Kidney tubule cell (primary cell): ENCODE measurements at regions not wholly inside any gene's neighbourhood (a gene's known extent, or its start where the extent isn't known, plus 50 kb on each side); places are given as distances from the start of the nearest gene placed in this dataset.
"Not testable (repeated sequence)": the region's sequence is repeated elsewhere in the genome, so short reads cannot be mapped to it uniquely, and the experiment has no call there.

ENCODE experiments used
- DNase-seq: peaks from one replicate; pipeline ENCODE4 v3.0.0-alpha.2; 2018; ENCODE audit warnings: low spot score

DNA sequence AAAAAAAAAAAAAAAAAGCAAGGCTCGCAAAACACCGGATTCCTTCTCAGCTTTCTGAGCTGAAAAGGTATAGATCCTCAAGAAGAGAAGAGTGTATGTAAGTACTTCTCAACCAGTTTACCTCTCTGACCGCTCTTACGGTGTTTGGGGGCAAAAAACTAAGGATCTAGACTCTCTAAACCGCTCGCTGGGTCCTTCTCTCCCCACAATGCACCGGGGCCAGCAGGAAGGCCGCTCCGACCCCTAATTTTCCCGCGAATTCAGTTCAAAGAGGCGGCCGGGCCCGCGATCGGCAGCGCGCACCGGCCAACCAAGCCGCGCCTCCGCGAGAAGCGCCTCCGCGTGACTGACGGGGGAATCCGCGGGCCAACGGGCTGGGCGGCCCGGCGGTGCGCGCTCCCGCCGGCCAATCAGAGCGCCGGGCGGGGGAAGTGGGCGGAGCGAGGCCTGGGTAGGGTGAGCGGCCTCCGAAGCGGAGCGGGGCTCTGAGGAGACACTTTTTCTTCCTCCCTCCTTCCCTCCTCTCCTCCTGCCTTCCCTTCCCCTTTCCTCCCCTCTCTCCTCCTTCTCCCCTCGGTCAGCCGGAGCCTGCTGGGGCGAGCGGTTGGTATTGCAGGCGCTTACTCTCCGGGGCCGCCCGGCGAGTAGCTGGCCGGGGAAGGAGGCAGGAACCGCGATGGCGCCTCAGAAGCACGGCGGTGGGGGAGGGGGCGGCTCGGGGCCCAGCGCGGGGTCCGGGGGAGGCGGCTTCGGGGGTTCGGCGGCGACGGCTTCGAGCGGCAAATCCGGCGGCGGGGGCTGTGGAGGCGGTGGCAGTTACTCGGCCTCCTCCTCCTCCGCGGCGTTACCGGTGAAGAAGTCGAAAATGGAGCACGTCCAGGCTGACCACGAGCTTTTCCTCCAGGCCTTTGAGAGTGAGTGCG is 93.0 kb downstream of the CRLF3 start:
- DNase-seq: peak; percentile 67

DNA sequence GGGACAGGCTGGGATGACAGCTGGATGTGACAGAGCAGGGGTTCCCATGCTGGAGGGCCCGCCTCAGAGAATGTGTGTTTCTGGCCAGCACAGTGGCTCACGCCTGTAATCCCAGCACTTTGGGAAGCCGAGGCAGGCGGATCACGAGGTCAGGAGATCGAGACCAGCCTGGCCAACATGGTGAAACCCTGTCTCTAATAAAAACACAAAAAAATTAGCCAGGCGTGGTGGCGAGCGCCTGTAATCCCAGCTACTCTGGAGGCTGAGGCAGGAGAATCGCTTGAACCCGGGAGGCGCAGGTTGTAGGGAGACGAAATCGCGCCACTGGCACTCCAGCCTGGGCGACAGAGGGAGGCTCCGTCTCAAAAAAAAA is 93.7 kb downstream of the CRLF3 start:
- DNase-seq: not testable (repeated sequence)

DNA sequence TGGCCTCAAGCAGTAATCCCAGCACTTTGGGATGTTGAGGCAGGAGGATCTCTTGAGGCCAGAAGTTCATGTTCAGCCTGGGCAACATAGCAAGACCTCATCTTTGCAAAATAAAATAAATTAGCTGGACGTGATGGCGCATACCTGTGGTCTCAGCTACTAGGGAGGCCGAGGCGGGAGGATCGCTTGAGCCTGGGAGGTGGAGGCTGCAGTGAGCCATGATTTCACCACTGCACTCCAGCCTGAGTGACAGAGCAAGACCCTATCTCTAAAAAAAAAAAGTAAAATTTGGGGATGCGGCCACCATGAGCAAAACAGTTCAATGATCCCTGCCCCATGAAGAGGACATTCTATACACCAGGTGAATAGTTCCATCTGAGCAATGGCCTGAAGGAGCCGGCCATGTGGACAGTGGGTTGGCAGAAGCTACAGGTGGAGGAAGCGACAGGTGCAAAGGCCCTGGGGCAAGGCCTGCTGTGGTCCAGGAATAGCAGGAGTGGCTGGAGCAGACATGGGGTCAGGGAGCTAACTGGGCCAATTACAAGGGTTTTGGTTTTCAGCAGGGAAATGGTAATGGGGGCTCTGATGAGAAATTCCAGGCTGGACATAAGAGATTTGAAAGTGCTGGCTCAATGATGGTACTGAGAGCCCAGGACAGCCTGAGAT is 94.2 kb downstream of the CRLF3 start:
- DNase-seq: not testable (repeated sequence)

DNA sequence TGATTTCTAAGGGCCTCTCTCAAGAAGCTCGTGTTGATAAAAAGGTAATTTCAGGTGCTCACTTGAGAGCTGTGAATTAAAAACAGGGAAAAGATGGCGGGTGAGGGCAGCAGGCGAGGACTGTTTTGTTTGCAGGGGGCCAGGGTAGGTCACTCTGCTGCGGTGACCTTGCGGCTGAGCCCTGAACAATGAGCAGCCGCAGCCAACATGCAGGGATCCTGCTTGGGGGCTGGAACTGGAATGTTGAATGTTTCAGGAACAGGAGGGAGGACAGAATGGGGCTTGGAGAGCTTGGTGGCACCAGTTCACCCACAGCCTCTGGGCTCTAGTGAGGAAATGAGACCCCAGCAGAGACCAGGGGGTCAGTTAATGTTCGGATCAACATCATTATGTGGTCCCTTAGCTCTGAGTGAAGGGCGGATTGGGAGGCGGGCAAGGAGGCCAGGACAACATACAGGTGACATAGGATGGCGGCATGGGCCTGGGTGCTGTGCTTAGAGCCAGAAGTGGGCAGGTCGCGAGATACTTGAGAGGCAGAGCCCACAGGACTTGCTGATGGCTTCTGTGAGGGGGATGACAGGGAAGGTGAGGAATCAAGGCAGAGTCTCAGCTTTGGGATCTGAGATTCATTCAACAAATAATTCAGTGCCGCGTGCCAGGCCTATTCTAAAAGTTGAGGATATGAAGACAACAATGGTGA is 94.9 kb downstream of the CRLF3 start:
- not testable (repeated sequence) for DNase-seq

DNA sequence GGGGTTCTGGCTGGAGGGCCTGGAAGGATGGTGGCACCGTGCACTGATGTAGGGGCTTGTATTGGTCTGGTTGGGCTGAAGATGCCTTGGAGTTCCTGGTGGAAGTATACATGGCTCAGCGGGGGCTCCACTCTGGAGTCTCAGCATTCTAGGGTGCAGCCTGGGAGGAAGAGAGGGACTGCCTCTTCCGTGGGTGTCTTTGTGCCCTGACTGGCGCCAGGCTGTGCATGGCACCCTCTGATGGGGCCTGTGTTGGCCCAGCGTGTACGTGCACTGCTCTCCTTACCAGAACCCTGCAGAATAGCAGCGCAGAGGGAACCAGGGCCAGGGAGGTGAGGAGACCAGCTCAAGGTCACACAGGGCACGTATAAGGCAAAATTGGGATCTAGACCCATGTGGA is 97.0 kb downstream of the CRLF3 start:
- DNase-seq: not testable (repeated sequence)

DNA sequence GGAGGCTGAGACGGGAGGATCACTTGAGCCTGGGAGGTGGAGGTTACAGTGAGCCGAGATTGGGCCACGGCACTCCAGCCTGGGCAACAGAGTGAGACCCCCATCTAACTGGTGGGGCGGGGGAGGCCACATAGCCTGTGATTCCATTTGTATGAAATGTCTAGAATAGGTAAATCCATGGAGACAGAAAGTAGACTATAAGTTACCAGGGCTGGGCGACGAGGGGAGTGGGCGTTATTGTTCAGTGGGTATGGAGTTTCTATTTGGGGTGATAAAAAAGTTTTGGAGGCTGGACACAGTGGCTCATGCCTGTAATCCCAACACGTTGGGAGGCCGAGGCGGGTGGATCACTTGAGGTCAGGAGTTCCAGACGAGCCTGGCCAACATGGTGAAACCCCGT is 97.8 kb downstream of the CRLF3 start:
- not testable (repeated sequence) for DNase-seq

DNA sequence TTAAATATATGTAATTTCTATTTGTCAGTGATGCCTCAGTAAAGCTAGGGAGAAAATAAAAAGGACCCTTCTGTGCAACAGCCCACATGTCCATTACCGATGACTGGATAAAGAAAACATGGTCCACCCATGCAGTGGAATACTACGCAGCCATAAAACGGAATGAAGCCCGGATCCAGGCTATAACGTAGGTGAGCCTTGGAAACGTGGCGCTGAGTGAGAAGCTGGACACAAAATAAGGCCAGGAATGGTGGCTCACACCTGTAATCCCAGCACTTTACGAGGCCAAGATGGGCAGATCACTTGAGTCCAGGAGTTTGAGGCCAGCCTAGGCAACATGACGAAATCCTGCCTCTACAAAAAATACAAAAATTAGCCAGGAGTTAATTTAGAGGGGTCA is 98.2 kb downstream of the CRLF3 start:
- not testable (repeated sequence) for DNase-seq

DNA sequence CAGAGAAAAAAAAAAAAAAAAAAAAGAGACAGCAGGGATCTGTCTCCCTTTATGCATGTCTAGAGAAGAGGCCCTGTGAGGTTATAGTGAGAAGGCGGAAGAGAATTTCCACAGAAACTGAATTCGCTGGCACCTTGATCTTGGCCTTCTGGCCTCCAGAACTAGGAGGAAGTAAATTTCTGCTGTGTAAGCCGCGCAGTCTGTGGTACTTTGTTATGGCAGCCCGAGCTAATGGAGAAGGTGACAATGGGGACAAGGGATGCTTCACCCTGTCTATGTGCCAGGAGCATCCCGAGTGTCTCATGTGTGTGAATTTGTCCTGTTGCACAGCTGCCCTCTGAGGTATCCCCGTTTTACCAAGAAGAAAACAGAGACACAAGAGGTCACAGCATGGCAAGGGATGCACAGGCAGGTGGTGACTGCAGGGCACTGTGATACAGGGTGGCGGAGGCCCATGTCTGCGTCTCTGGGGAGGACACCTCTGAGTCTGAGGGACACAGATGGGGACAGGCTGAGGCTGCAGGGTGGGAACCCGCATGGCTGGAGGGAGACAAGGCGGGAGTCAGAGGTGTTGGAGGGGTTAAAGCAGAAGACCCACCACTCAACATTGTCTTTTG is 100.3 kb downstream of the CRLF3 start:
- not testable (repeated sequence) for DNase-seq

DNA sequence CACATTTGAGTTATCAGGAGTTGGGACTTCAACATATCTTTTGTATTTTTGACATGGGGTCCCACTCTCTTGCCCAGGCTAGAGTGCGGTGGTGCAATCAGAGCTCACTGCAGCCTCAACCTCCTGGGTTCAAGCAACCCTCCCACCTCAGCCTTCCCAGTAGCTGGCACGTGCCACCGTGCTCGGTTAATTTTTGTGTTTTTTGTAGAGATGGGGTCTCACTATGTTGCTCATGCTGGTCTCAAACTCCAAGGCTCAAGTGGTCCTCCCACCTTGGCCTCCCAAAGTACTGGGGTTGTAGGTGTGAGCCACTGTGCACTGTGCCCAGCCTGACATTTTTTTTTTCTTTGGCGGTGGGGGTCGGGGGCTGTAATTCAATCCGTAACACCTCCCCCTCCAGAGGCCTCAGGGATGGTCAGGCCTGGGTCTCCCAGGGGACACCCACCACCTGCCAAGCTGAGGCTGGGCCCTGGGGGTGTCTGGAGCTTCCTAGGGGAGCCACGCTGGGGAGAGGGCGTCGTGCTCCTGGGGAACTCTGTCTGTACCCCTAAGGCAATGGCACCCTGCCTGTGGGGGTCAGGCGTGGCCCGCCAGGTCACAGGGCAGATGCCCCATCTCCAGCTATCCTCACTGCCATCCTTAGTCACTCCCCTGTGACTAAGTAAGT is 102.2 kb downstream of the CRLF3 start:
- not testable (repeated sequence) for DNase-seq

DNA sequence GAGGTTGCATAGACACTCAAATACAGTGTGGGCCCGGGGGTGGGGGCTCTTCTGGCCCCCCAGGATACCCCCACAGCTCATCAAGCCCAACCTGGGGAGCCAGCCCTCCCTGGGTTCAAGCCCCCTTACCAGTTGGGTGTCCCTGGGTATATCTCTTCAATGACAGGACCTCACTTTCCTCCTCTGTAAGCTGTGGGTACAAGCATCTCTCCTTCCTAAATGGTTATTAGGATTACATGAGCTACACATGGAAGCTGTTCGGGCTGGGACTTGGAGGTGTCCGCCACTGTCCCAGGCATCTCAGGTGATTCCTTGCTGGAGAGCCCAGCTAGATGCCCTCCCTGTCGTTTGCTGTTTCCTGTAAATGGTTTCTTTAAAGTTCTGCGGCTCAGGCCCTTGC is 103.5 kb downstream of the CRLF3 start:
- DNase-seq: not testable (repeated sequence)

DNA sequence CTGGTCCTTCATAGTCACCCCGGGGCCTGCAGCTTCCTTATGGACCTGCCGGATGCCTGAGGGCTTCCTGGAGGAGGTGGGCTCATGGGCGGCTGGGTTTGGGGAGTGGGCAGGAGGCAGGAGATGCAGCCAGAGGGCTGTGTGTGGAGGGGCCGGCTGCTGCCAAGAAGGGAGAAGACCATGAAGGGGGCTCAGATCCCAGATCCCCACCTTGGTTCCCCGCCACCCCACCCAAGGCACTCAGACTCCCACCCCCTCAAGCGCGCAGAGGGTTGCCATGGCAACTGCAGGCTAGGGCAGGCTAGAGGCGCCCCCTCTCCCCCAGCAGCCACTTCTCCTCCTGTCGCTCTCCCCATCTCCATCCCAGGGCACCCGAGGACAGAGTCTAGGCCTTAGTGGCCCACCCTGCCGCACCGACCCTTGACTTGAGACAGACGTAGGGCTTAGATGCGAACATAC is 104.5 kb downstream of the CRLF3 start:
- no peak for DNase-seq

DNA sequence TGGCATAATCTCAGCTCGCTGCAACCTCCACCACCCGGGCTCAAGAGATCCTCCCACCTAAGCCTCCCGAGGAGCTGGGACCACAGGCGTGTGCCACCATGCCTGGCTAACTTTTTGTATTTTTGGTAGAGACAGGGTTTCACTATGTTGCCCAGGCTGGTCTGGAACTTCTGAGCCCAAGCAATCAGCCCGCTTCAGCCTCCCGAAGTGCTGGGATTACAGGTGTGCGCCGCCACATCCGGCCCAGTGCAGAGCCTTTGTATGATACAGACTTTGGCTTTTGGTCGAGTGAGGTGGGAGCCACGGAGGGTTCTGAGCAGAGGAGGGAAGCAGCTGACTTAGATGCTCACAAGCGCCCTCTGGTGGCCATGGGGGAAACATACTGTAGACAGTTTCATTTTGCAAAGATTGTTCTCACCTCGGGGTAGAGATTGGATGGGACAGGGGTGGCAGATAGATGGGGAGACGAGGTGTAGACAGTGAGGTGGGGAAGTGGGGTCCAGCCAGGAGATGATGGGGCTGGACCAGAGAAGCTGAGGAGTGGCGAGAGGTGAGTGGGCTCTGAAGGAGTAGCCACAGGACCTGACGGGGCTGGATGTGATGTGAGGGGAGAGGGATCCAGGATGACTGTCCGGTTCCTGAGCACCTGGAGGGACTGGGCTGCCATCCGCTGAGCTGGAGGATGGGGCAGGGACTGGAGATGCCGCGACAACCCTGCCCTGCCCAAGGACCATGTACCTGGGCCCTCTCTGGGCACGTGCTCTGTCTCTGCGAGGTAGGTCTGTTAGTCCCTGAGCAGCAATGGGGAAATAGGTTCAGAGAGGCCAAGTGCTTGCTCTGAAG is 105.1 kb downstream of the CRLF3 start:
- DNase-seq: peak; percentile 60

DNA sequence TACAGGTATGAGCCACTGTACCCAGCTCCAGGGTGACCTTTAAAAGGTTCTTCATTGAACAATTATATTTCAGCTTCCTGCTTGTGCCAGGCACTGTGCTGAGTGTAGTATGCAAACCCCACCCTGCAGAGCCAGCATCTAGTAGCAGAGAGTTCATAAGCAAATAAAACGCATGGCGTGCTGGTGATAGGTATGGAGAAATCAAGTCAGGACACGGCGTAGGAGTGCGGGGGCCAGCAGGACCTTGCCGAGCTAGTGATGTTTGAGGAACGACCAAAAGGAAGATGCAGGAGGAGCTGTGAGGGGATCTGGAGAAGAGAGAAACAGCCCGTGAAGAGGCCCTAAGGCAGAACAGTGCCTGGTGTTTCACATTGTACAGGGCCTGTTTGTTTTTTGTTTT is 105.8 kb downstream of the CRLF3 start:
- not testable (repeated sequence) for DNase-seq

DNA sequence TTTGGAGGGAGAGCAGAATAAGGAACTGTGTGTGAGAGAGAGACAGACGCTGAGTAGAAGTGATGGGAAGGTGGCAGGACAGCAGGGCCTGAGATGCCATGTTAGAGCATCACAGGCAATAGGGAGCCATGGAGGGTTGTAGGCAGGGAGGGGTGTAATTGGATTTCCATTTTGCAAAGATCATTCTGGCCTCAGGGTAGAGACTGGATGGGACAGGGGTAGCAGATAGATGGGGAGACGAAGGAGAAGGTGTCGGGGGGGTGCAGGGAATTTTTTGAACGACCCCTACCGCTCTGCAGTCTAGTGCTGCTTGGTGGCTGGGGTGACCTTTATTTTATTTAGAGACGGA is 106.4 kb downstream of the CRLF3 start:
- DNase-seq: not testable (repeated sequence)

DNA sequence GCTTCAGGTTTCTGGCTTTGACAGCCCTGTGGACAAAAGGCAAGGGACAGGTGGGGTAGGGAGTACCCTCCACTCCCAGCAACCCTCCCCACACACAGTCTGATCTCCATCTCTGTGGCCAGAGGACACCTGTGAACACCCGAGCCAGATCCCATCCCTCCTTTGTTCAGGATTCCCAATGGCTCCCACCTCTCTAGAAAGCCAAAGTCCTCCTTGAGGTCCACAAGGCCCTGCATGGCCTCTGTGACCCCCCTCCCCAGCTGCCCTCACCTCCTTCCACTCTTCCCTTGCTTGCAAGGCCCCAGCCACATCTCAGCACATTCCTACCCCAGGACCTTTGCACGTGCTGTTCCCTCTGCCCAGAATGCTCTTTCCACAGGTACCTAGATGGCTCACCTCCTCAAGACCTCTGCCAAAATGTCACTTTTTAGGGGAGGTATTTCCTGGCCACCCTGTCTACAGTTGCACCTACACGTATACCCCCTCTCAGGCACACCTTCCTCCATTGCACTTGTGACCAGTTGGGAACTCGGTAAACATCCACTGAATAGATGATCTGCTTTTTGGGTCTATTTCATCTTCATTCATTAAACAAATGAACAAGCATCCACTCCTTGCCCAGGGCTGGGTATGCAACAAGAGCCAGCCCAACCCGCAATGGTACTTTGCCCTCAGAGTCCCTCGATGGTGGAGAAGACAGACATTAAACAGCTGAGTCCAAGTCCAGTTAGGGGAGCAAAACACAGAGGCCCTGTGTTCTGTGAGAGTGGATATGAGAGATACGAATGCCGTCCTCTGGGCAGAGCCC is 107.0 kb downstream of the CRLF3 start:
- no peak for DNase-seq

DNA sequence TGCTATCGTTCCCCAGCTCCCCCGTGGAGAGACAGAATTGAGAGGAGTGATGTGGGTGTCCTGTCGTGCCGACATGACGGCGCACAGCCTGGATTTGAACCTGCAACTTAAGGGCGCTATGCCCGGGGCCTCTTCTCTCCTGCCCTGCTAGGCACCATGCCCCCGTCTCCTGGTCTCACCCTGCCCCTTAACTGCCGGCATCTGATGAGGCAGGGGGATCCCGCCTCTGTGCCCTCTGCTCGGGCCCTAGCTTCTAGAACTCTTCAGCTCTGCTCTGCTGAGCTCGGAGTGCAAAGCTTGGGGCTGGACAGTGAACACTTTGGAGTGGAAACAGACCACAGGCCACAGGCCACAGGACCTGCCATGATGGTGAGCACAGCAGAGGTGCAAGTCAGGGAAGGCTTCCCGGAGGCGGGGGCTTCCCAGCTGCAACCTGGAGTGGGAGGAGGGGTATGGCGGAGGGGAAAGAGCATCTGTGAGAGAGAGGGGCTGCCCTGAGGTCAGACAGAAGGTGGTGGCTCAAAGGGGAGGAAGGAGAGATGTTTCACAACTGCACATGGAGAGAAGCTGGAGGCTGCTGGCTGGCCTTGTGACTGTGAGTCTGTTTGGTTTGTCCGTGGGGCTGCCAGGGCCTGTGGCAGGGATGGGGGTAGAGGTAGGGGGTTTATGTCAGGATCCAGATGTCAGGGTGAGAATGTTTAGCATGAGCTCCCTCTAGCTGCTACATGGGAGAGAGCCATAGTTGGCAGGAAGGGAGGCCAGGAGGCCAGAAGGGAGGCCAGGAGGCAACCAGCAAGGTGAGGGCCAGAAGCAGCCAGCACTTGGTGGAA is 107.8 kb downstream of the CRLF3 start:
- no peak for DNase-seq

DNA sequence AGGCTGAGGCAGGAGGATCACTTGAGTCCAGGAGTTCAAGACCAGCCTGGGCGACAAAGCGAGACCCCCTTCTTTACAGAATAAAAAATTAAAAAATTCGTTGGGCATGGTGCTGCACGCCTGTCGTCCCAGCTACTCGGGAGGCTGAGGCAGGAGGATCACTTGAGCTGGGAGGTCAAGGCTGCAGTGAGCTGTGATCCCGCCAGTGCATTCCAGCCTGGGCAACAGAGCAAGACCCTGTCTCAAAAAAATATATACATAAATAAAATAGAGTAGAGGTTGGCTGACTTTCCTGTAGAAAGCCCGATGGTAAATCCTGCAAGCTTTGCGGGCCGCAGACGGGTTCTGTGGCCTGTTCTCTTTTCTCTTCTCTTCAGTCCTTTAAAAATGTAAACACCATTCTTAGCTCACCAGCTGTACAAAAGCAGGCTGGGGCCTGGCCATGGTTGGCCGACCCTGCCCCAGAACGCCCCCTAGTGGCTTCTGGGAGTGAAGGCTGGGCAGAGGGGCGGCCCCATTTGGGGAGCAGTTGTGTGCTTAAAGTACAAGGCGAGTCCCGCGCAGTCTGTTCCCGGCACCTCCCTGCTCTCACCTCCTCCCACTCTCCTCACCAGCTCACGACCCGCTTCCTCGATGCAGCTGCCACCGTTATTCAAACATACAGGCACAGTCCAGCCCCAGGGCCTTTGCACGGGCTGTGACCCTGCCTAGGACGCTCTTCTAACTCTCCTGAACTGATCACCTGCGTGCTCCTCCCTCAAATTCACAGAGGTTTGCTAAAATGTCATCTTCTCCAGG is 109.5 kb downstream of the CRLF3 start:
- DNase-seq: peak; percentile 38

DNA sequence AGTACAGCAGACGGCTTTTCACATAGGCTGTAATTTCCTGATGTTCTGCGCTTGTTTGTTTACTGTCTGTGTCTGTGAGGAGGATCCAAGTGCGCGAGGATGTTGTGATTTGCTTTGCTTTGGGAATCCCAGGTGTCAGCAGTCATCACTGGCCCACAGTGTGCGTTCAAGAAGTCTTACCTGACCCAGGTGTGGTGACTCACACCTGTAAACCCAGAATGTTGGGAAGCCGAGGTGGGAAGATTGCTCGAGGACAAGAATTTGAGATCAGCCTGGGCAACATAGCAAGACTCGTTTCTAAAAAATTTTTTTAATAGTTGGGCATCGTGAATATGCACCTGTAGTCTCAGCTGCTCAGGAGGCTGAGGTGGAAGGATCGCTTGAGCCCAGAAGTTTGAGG is 110.7 kb downstream of the CRLF3 start:
- DNase-seq: not testable (repeated sequence)
